ENCODE measurements at regions not wholly inside any gene's neighbourhood (a gene's known extent, or its start where the extent isn't known, plus 50 kb on each side); places are given as distances from the start of the nearest gene placed in this dataset.
"Not testable (repeated sequence)": the region's sequence is repeated elsewhere in the genome, so short reads cannot be mapped to it uniquely, and the experiment has no call there.

DNA sequence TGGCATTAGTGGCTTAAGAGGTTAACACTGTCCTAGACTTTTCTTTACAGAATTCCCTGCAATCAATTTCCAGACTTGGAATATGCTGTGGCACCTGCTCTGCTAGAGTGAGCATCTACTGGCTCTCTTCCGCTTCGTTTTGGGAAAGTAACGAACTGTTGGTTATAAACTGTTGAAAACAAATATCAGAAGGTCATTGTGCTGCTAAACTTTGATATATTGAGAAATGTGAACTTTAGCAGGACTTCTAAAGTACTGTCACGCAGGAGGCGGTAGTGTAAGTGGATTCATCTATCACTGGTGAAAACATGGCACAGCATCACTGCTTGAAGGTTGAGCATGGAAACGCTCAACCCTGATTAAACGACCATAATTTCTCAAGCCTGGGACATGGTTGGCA lies 348.9 kb downstream of the FLRT2 start:
- H3K4me3 ChIP-seq: no peak overlapping the region
- 49 to 87% (median 73%) methylated on average over 3 to 7 of the region's 7 CpGs; no CpG with 5 or more reads in 1 of the 10 experiments for WGBS, 10 experiments
- in situ Hi-C loops (cut with MboI; ENCODE audit: low pct_unique_long_range_greater_than_20kb in 2 of 9, low sequenced_read_pairs in 9 of 9, unreplicated experiment in 9 of 9): no loop called here
- peak in 4 of 8 experiments; percentile 29 to 62 (median 46) for ATAC-seq (replicated peaks in 6 of 8)
- H3K27ac ChIP-seq: no peak overlapping the region
- peaks cover 9 to 12% of the 10 kb centered on the region in 2 donors for H3K4me1 ChIP-seq (replicated peaks in 1 of 2)

DNA sequence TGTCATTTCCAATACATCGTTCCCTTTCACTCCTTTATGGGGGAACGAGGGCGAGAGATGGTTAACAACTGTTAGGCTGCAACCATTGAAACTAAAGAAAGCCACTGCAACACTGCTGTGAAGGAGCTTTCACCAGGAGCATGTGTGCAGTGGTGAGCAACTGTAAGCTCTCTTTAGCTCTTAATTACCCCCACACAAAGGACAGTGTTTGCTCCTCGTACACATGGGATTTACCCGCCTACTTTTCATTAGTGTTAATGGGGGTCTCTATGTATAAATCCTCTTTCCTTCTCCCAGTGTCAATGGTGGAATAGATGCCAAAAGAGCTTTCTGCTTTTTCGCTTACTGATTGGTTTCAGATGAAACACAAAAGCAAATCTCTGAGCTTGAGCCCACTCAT lies 343.1 kb downstream of the FLRT2 start:
- ATAC-seq (replicated peaks in 6 of 8): peak in 2 of 8 experiments; percentile 50 to 89
- Histone ChIP-seq H3K4me3 (no peak overlapping the region), H3K4me1 (replicated peaks in 1 of 2) (peaks cover 3 to 6% of the 10 kb centered on the region in 2 donors), H3K27ac (no peak overlapping the region)
- in situ Hi-C loops (cut with MboI; ENCODE audit: low pct_unique_long_range_greater_than_20kb in 2 of 9, low sequenced_read_pairs in 9 of 9, unreplicated experiment in 9 of 9): loop anchor here in 1 of 9 experiments (25.0 kb wide), 1 partner anchor 164 kb away; no protein-coding TSS in a partner anchor
- WGBS, 10 experiments: 0 to 88% (median 76%) methylated on average over 1 to 6 of the region's 6 CpGs

DNA sequence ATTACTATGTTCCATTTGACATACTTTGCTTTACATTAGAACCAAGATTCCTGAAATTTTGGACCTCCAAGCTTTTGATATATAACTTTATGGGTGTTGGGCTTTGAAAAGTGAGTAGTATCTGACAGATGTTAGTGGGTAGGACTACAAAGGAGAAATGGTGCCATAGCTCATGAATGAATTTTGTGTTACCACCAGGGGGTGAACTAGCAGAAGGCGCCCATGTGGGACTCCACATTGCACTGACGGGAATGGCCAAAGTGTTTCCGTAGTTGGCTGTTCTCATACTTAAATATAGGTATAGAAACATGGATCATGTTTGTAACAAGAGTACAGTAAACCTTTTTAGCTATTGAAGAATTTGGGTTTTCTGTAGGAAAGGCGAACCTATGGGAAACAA lies 337.5 kb downstream of the FLRT2 start:
- in situ Hi-C loops (cut with MboI; ENCODE audit: low pct_unique_long_range_greater_than_20kb in 2 of 9, low sequenced_read_pairs in 9 of 9, unreplicated experiment in 9 of 9): loop anchor here in 1 of 9 experiments (25.0 kb wide), 1 partner anchor 170 kb away; no protein-coding TSS in a partner anchor
- WGBS, 10 experiments: 48 to 100% (median 89%) methylated on average over 1 to 4 of the region's 4 CpGs

DNA sequence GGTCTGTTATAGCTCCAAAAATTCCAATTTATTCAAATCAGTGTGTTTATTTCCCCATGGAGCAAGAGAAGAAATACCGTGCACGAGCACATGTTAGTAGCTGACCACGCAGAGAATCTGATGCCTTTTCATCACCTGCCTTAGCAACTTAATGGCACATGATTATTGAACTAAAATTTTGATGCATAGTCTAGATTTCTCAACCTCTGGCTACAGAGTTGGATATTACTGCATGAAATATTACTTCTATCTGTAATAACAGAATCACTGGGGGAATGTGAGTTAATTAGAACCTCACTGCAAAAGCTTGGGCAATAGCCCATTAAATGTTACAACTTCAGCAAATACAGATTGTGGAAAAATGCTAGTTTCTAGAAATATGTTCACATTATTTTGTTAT lies 335.8 kb downstream of the FLRT2 start:
- H3K4me1 ChIP-seq (replicated peaks in 1 of 2): peaks cover 0 to 18% of the 10 kb centered on the region in 2 donors
- in situ Hi-C loops (cut with MboI; ENCODE audit: low pct_unique_long_range_greater_than_20kb in 2 of 9, low sequenced_read_pairs in 9 of 9, unreplicated experiment in 9 of 9): loop anchor here in 1 of 9 experiments (25.0 kb wide), 1 partner anchor 172 kb away; no protein-coding TSS in a partner anchor
- 0 to 100% (median 67%) methylated on average over 1 to 3 of the region's 3 CpGs; no CpG with 5 or more reads in 1 of the 10 experiments for WGBS, 10 experiments
- ATAC-seq (replicated peaks in 6 of 8): peak in 2 of 8 experiments; percentile 30 to 74
- H3K4me3 ChIP-seq: no peak overlapping the region
- no peak overlapping the region for H3K27ac ChIP-seq

More for the DNA sequence above, 337.5 kb downstream of the FLRT2 start:
- peak in 1 of 8 experiments; percentile 28 for ATAC-seq (replicated peaks in 6 of 8)
- no peak overlapping the region for H3K27ac ChIP-seq
- no peak overlapping the region for H3K4me3 ChIP-seq
- H3K4me1 ChIP-seq (replicated peaks in 1 of 2): peaks cover 0 to 18% of the 10 kb centered on the region in 2 donors

DNA sequence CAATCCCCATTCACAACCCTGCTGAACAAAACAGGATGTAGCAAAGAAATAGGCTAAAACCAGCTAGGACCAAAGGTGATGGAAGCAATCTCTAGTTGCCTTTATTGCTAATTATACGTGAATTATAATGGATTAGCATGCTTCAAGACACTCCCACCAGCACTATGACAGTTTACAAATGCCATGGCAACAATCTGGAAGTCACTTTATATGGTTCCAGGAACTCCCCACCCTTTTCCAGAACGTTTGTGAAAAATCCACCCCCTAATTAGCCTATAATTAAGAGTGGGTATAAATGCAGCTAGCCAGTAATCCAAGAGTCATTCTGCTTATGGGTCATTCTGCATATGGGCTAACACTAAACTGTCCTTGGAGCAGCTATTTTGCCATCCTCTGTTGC lies 328.7 kb downstream of the FLRT2 start:
- ATAC-seq (replicated peaks in 6 of 8): peak in 3 of 8 experiments; percentile 24 to 79 (median 53)
- in situ Hi-C loops (cut with MboI; ENCODE audit: low pct_unique_long_range_greater_than_20kb in 2 of 9, low sequenced_read_pairs in 9 of 9, unreplicated experiment in 9 of 9): loop anchor here in 1 of 9 experiments (25.0 kb wide), 1 partner anchor 179 kb away; no protein-coding TSS in a partner anchor
- 0 to 100% (median 67%) methylated on average over 1 to 2 of the region's 2 CpGs; no CpG with 5 or more reads in 2 of the 10 experiments for WGBS, 10 experiments
- Histone ChIP-seq H3K4me1 (replicated peaks in 1 of 2) (no peaks in the 10 kb centered on the region), H3K4me3 (no peak overlapping the region), H3K27ac (no peak overlapping the region)

DNA sequence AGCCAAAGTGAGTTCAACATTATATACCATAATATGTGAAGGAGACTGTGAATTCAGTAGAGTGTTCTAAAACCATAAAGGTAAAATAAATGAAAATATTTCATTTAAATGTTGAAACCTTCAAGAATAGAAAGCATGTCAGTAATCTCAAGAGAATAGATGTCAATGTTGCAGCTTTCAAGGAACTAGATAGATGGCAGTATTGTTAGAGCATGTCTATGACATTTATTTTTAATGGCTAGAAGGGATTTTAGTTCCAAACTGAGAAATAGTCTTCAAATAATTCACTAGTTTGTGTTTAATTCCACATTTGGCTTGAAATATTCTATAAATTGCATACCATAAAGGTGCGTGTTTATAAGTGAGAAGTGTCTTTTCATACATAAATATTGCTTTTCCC lies 326.5 kb downstream of the FLRT2 start:
- Histone ChIP-seq H3K27ac (no peak overlapping the region), H3K4me3 (no peak overlapping the region), H3K4me1 (replicated peaks in 1 of 2) (peaks cover 4 to 7% of the 10 kb centered on the region in 2 donors)
- WGBS, 10 experiments: 7 to 100% (median 67%) methylated on average over 1 of the region's 1 CpG; no CpG with 5 or more reads in 5 of the 10 experiments
- ATAC-seq (replicated peaks in 6 of 8): no peak
- in situ Hi-C loops (cut with MboI; ENCODE audit: low pct_unique_long_range_greater_than_20kb in 2 of 9, low sequenced_read_pairs in 9 of 9, unreplicated experiment in 9 of 9): loop anchor here in 1 of 9 experiments (25.0 kb wide), 1 partner anchor 181 kb away; no protein-coding TSS in a partner anchor

DNA sequence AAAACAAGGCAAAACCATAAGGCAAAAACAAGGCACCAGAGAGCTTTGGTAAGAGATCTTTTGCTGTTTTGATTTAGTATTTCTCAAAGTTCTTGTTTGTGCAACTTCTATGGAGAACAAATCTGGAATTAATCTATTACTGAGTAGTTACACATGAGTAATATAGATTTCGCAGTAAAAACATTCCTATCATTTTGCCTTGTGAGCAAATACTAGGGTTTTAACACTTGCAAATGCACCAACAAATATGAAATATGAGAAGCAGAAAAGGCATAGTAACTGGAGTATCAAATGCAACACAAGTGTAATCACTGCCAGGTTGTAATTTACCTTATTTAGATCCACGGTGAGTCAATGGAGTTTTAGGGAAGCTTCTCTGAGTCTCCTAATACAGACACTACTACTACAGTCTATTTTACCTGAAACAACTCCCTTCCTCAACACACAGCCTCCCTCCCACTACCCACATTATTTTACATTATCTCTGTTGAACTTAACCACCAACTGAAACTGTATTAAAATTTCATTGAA lies 324.1 kb downstream of the FLRT2 start:
- in situ Hi-C loops (cut with MboI; ENCODE audit: low pct_unique_long_range_greater_than_20kb in 2 of 9, low sequenced_read_pairs in 9 of 9, unreplicated experiment in 9 of 9): loop anchor here in 1 of 9 experiments (25.0 kb wide), 1 partner anchor 183 kb away; no protein-coding TSS in a partner anchor
- ATAC-seq (replicated peaks in 6 of 8): peak in 1 of 8 experiments; percentile 7
- Histone ChIP-seq H3K4me1 (replicated peaks in 1 of 2) (peaks cover 6 to 7% of the 10 kb centered on the region in 2 donors), H3K4me3 (no peak overlapping the region), H3K27ac (no peak overlapping the region)
- 8 to 100% (median 88%) methylated on average over 1 to 2 of the region's 2 CpGs; no CpG with 5 or more reads in 1 of the 10 experiments for WGBS, 10 experiments

DNA sequence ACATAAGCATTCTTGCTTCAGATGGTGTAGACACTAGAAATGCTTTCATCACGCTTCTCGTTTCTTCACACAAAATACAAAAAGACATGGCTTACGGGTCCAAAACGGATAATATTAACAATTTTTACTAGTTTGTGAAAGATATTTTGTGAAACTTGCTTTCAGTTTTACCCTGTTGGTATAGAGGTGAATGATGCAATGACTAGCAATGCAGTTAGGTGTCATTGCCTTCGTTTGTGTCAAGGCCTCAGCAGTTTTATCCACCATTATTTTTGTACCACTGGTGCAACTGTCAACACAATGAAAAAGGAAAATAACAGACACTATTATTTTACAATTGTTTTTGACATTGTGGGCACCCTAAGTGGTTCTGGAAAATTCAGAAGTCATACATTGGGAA lies 323.0 kb downstream of the FLRT2 start:
- peak in 3 of 8 experiments; percentile 24 to 59 (median 55) for ATAC-seq (replicated peaks in 6 of 8)
- Histone ChIP-seq H3K4me3 (no peak overlapping the region), H3K27ac (no peak overlapping the region), H3K4me1 (replicated peaks in 1 of 2) (peaks cover 6 to 7% of the 10 kb centered on the region in 2 donors)
- in situ Hi-C loops (cut with MboI; ENCODE audit: low pct_unique_long_range_greater_than_20kb in 2 of 9, low sequenced_read_pairs in 9 of 9, unreplicated experiment in 9 of 9): loop anchor here in 1 of 9 experiments (25.0 kb wide), 1 partner anchor 184 kb away; no protein-coding TSS in a partner anchor
- WGBS, 10 experiments: 7 to 100% (median 65%) methylated on average over 1 to 5 of the region's 5 CpGs; no CpG with 5 or more reads in 1 of the 10 experiments

DNA sequence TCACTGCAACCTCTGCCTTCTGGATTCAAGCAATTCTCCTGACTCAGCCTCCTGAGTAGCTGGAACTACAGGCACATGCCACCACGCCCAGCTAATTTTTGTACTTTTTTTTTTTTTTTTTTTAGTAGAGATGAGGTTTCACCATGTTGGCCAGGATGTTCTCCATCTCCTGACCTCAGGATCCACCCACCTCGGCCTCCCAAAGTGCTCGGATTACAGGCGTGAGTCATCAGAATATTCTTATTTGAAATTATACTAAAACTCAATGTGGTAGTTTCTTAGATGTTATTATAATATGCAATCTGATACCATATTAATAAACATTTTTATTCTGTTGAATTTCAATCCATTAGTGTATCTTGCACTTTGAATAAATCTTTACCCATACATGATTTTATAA lies 322.2 kb downstream of the FLRT2 start:
- 0 to 100% (median 43%) methylated on average over 1 to 4 of the region's 4 CpGs; no CpG with 5 or more reads in 2 of the 10 experiments for WGBS, 10 experiments
- in situ Hi-C loops (cut with MboI; ENCODE audit: low pct_unique_long_range_greater_than_20kb in 2 of 9, low sequenced_read_pairs in 9 of 9, unreplicated experiment in 9 of 9): loop anchor here in 1 of 9 experiments (25.0 kb wide), 1 partner anchor 185 kb away; no protein-coding TSS in a partner anchor

DNA sequence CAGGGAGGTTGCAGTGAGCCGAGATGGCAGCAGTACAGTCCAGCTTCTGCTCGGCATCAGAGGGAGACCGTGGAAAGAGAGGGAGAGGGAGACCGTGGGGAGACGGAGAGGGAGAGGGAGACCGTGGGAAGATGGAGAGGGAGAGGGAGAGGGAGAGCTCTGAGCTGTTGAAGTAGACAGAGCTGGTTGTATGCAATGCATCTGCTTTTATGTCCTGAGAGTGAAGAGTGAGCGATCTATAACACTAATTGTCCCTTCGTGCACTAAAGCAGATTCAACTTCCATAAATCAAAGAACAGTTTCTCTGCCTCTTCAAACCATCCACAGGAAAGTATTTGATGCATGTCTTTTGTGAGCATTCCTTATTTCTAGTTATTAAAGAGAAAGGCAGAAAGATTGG lies 300.6 kb downstream of the FLRT2 start:
- Histone ChIP-seq H3K27ac (peak overlapping the region in 1 of 2 donors; percentile 33), H3K4me1 (replicated peaks in 1 of 2) (peaks cover 0 to 11% of the 10 kb centered on the region in 2 donors)
- ATAC-seq (replicated peaks in 6 of 8): peak in 5 of 8 experiments; percentile 35 to 83 (median 69)
- in situ Hi-C loops (cut with MboI; ENCODE audit: low pct_unique_long_range_greater_than_20kb in 2 of 9, low sequenced_read_pairs in 9 of 9, unreplicated experiment in 9 of 9); H3K4me3 ChIP-seq: not testable (repeated sequence)
- WGBS, 10 experiments: 0 to 90% (median 64%) methylated on average over 1 to 2 of the region's 8 CpGs; no CpG with 5 or more reads in 4 of the 10 experiments

More for the DNA sequence above, 322.2 kb downstream of the FLRT2 start:
- H3K4me1 ChIP-seq (replicated peaks in 1 of 2); H3K4me3 ChIP-seq; H3K27ac ChIP-seq: not testable (repeated sequence)
- peak in 3 of 8 experiments; percentile 90 to 92 (median 91) for ATAC-seq (replicated peaks in 6 of 8)

DNA sequence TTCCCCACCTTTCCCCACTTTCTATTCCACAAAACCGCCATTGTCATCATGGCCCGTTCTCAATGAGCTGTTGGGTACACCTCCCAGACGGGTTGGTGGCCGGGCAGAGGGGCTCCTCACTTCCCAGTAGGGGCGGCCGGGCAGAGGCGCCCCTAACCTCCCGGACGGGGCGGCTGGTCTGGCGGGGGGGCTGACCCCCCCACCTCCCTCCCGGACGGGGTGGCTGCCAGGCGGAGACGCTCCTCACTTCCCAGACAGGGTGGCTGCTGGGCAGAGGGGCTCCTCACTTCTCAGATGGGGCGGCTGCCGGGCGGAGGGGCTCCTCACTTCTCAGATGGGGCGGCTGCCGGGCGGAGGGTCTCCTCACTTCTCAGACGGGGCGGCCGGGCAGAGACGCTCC lies 299.7 kb downstream of the FLRT2 start:
- WGBS, 10 experiments: 80% methylated on average over 2 of the region's 25 CpGs; no CpG with 5 or more reads in 9 of the 10 experiments
- in situ Hi-C loops (cut with MboI; ENCODE audit: low pct_unique_long_range_greater_than_20kb in 2 of 9, low sequenced_read_pairs in 9 of 9, unreplicated experiment in 9 of 9); ATAC-seq (replicated peaks in 6 of 8); H3K4me3 ChIP-seq; H3K27ac ChIP-seq: not testable (repeated sequence)
- H3K4me1 ChIP-seq (replicated peaks in 1 of 2): peaks cover 0 to 11% of the 10 kb centered on the region in 2 donors

DNA sequence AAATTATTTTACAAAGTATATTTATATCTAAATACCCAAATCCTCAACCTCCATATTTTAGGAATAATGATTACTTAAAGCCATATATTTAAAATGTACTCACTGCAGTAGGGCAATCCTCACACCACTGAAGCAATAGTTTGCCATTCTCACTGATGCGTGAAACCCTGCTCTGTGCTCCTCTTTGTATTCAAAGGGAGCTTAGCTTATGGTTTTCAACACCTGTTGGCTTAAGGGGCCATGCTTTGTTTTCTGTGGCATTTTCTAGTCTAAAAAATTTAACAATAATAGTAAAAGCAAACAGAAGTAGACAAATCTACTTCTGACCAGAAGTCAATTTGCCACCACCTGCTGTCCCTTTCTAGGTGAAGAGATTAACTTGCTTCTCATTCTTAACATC lies 294.6 kb downstream of the FLRT2 start:
- no peak overlapping the region for H3K27ac ChIP-seq
- H3K4me1 ChIP-seq (replicated peaks in 1 of 2): no peaks in the 10 kb centered on the region
- no peak for ATAC-seq (replicated peaks in 6 of 8)
- H3K4me3 ChIP-seq: no peak overlapping the region
- in situ Hi-C loops (cut with MboI; ENCODE audit: low pct_unique_long_range_greater_than_20kb in 2 of 9, low sequenced_read_pairs in 9 of 9, unreplicated experiment in 9 of 9): no loop called here
- WGBS, 10 experiments: 40 to 100% (median 92%) methylated on average over 1 of the region's 1 CpG; no CpG with 5 or more reads in 6 of the 10 experiments

DNA sequence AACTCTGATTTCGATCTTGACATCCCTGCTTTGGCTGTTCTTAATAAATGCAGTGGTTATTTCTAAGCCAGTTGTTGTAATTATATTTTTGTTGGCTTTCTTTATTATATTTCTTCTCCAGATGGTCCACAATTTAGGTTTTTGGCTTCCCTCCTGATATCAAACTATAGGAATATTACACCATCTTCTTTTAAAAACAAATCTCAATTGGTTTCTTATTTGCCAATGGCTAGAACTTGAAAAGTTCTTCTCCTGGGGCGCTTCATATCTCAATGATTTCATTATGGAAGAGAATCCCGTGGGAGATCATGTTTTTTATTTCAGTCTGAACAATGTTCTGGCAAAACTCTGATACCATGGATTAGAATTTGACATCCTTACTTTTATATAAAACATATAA lies 292.3 kb downstream of the FLRT2 start:
- 0 to 100% (median 66%) methylated on average over 1 to 3 of the region's 3 CpGs; no CpG with 5 or more reads in 2 of the 10 experiments for WGBS, 10 experiments
- in situ Hi-C loops (cut with MboI; ENCODE audit: low pct_unique_long_range_greater_than_20kb in 2 of 9, low sequenced_read_pairs in 9 of 9, unreplicated experiment in 9 of 9): no loop called here
- Histone ChIP-seq H3K4me3 (no peak overlapping the region), H3K27ac (no peak overlapping the region), H3K4me1 (replicated peaks in 1 of 2) (no peaks in the 10 kb centered on the region)
- no peak for ATAC-seq (replicated peaks in 6 of 8)
